Astrocyte (in vitro differentiated cells and primary cell): ENCODE measurements at regions not wholly inside any gene's neighbourhood (a gene's known extent, or its start where the extent isn't known, plus 50 kb on each side); places are given as distances from the start of the nearest gene placed in this dataset.
"Not testable (repeated sequence)": the region's sequence is repeated elsewhere in the genome, so short reads cannot be mapped to it uniquely, and the experiment has no call there.

ENCODE experiments used
- DNase-seq: peaks from one replicate; pipeline ENCODE4 v3.0.0-alpha.2; 2010; ENCODE audit warnings: low read depth
- FAIRE-seq: peaks from 2 replicates; lab custom pipeline; 2011; peaks lifted over from hg19 to GRCh38; lab: Jason Lieb, UNC
- H2AFZ ChIP-seq: 2 replicates; pipeline ENCODE4 v1.6.0; 2012; ENCODE audit warnings: low read depth, low read length, inconsistent platforms
- H3K27ac ChIP-seq: 2 replicates; pipeline ENCODE4 v1.5.1; 2011; ENCODE audit warnings: low read depth, low read length, inconsistent platforms
- H3K27me3 ChIP-seq: 2 replicates; pipeline ENCODE4 v1.6.0; 2011; ENCODE audit warnings: low read length, inconsistent platforms; ENCODE audit not compliant: insufficient read depth
- H3K36me3 ChIP-seq: 2 replicates; pipeline ENCODE4 v1.5.1; 2011; ENCODE audit warnings: low read length, inconsistent platforms; ENCODE audit not compliant: insufficient read depth
- H3K4me1 ChIP-seq: 2 replicates; pipeline ENCODE4 v1.5.1; 2011; ENCODE audit warnings: low read length, inconsistent platforms; ENCODE audit not compliant: insufficient read depth
- H3K4me2 ChIP-seq: 2 replicates; pipeline ENCODE4 v1.6.0; 2012; ENCODE audit warnings: low read length, inconsistent platforms
- H3K4me3 ChIP-seq: 2 replicates; pipeline ENCODE4 v1.5.1; 2011; ENCODE audit warnings: low read depth, mild to moderate bottlenecking, low read length, inconsistent platforms; ENCODE audit not compliant: insufficient read depth
- H3K79me2 ChIP-seq: 2 replicates; pipeline ENCODE4 v1.6.0; 2012; ENCODE audit warnings: mild to moderate bottlenecking, low read length, inconsistent platforms; ENCODE audit not compliant: insufficient read depth
- H3K9ac ChIP-seq: 2 replicates; pipeline ENCODE4 v1.6.0; 2012; ENCODE audit warnings: mild to moderate bottlenecking, low read length, inconsistent platforms
- H3K9me3 ChIP-seq: 2 replicates; pipeline ENCODE4 v1.5.1; 2012; ENCODE audit warnings: low read depth, mild to moderate bottlenecking, low read length, inconsistent platforms; ENCODE audit not compliant: insufficient read depth
- H4K20me1 ChIP-seq: 2 replicates; pipeline ENCODE4 v1.6.0; 2012; ENCODE audit warnings: low read length, inconsistent platforms; ENCODE audit not compliant: insufficient read depth
- H3K27ac Mint-ChIP-seq: one replicate; pipeline ENCODE4 v1.8.0; 2021; ENCODE audit warnings: mild to moderate bottlenecking, mixed read lengths; ENCODE audit not compliant: unreplicated experiment
- H3K27me3 Mint-ChIP-seq: one replicate; pipeline ENCODE4 v1.8.0; 2021; ENCODE audit warnings: low read depth, mixed read lengths; ENCODE audit not compliant: unreplicated experiment
- H3K36me3 Mint-ChIP-seq: one replicate; pipeline ENCODE4 v1.8.0; 2021; ENCODE audit warnings: low read depth, mixed read lengths; ENCODE audit not compliant: unreplicated experiment
- H3K4me1 Mint-ChIP-seq: one replicate; pipeline ENCODE4 v1.8.0; 2021; ENCODE audit warnings: low read depth, mixed read lengths; ENCODE audit not compliant: unreplicated experiment
- H3K4me3 Mint-ChIP-seq: one replicate; pipeline ENCODE4 v1.8.0; 2021; ENCODE audit warnings: mild to moderate bottlenecking, moderate library complexity, mixed read lengths; ENCODE audit not compliant: unreplicated experiment
- H3K9me3 Mint-ChIP-seq: one replicate; pipeline ENCODE4 v1.8.0; 2021; ENCODE audit warnings: mild to moderate bottlenecking, mixed read lengths; ENCODE audit not compliant: unreplicated experiment
- EZH2 ChIP-seq: IDR thresholded peaks from 2 replicates; pipeline ENCODE4 v1.6.1; 2012; ENCODE audit warnings: mild to moderate bottlenecking, low read length, inconsistent platforms; ENCODE audit not compliant: insufficient read depth
- TF ChIP-seq, protein P1 (sequence below): IDR thresholded peaks from 2 replicates; pipeline ENCODE4 v1.5.1; 2011; ENCODE audit warnings: low read depth, mild to moderate bottlenecking, inconsistent platforms, low read length, moderate library complexity; ENCODE audit not compliant: insufficient read depth

DNA sequence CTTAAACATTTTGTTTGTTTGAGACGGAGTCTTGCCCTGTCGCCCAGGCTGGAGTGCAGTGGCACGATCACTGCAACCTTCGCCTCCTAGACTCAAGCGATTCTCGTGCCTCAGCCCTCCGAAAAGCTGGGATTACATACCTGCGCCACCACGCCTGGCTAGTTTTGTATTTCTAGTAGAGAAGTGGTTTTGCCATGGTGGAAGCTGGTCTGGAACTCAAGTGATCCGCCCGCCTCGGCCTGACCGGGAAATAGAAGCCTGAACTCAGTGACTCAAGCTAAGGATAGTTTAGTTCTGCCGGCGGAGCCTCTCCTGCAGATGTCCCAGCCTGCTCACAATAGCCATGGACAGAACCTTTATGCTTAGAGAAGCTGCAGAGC is 53.0 kb upstream of the ZNF254 start:
- TF ChIP-seq EZH2 = no peak
- TF ChIP-seq, protein P1, sequence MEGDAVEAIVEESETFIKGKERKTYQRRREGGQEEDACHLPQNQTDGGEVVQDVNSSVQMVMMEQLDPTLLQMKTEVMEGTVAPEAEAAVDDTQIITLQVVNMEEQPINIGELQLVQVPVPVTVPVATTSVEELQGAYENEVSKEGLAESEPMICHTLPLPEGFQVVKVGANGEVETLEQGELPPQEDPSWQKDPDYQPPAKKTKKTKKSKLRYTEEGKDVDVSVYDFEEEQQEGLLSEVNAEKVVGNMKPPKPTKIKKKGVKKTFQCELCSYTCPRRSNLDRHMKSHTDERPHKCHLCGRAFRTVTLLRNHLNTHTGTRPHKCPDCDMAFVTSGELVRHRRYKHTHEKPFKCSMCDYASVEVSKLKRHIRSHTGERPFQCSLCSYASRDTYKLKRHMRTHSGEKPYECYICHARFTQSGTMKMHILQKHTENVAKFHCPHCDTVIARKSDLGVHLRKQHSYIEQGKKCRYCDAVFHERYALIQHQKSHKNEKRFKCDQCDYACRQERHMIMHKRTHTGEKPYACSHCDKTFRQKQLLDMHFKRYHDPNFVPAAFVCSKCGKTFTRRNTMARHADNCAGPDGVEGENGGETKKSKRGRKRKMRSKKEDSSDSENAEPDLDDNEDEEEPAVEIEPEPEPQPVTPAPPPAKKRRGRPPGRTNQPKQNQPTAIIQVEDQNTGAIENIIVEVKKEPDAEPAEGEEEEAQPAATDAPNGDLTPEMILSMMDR = no peak
- Histone ChIP-seq H3K79me2 (peaks cover 50% of the 10 kb centered on the region), H3K4me3 (peak overlapping the region; percentile 87), H3K4me1 (peaks cover 11% of the 10 kb centered on the region), H4K20me1 (peaks cover 39% of the 10 kb centered on the region), H3K27me3 (no peaks in the 10 kb centered on the region), H3K27ac (peak overlapping the region; percentile 95), H2AFZ (peak overlapping the region; percentile 96), H3K9ac (peak overlapping the region; percentile 98), H3K36me3 (peaks cover 14% of the 10 kb centered on the region), H3K4me2 (peak overlapping the region; percentile 96), H3K9me3 (no peaks in the 10 kb centered on the region)
- DNase-seq = peak; percentile 57
- Mint-ChIP-seq H3K9me3 (peaks cover 3% of the 10 kb centered on the region), H3K36me3 (peaks cover 8% of the 10 kb centered on the region), H3K27me3 (no peaks in the 10 kb centered on the region), H3K4me3 (peak overlapping the region; percentile 99), H3K4me1 (peaks cover 13% of the 10 kb centered on the region), H3K27ac (peak overlapping the region; percentile 100)
- no peak for FAIRE-seq

DNA sequence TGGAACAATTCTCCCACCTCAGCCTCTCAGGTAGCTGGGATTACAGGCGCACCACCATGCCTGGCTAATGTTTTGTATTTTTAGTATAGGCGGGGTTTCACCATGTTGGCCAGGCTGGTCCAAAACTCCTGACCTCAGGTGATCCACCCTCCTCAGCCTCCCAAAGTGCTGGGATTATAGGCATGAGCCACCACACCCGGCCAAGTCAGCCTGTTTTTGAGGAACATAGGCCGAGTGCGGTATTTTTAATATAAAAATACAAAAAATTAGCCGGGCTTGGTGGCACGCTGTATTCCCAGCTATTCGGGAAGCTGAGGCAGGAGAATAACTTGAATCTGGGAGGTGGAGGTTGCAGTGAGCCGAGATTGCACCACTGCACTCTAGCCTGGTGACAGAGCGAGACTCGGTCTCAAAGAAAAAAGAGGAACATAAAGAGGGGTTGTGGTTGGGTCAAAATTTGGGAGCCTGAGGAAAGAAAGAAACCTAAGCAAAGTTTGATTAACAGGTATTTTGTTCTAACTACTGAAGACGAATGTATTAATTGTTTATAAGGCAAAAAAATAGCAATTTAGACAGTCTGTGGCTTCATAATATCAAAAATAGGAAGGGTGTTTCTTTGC is 51.6 kb upstream of the ZNF254 start:
- H3K36me3 Mint-ChIP-seq, FAIRE-seq, H3K27me3 ChIP-seq, DNase-seq, H3K9me3 Mint-ChIP-seq, H3K27me3 Mint-ChIP-seq, H3K27ac ChIP-seq, H3K9me3 ChIP-seq, H2AFZ ChIP-seq: not testable (repeated sequence)
- Histone ChIP-seq H3K79me2 (peaks cover 65% of the 10 kb centered on the region), H4K20me1 (peaks cover 50% of the 10 kb centered on the region), H3K4me3 (peak overlapping the region; percentile 87), H3K4me2 (peak overlapping the region; percentile 96), H3K4me1 (peaks cover 11% of the 10 kb centered on the region), H3K36me3 (peaks cover 16% of the 10 kb centered on the region), H3K9ac (peak overlapping the region; percentile 98)
- Mint-ChIP-seq H3K4me1 (peaks cover 13% of the 10 kb centered on the region), H3K4me3 (peak overlapping the region; percentile 99), H3K27ac (peak overlapping the region; percentile 23)
